H9 (cell line): ENCODE measurements at regions not wholly inside any gene's neighbourhood (a gene's known extent, or its start where the extent isn't known, plus 50 kb on each side); places are given as distances from the start of the nearest gene placed in this dataset.

Experiments
- DNase-seq: peaks from one replicate; pipeline ENCODE4 v3.0.0-alpha.2; 2017
- H2AFZ ChIP-seq: one replicate; pipeline ENCODE4 v1.6.1; 2013; ENCODE audit warnings: mild to moderate bottlenecking, low read length, control low read depth, moderate library complexity
- H2AK5ac ChIP-seq: 2 replicates; pipeline ENCODE4 v1.6.1; 2013; ENCODE audit warnings: low read length, control low read depth, mixed read lengths; ENCODE audit not compliant: insufficient read length
- H2BK120ac ChIP-seq: one replicate; pipeline ENCODE4 v1.6.1; 2013; ENCODE audit warnings: low read depth, mild to moderate bottlenecking, low read length, control low read depth, inconsistent platforms; ENCODE audit not compliant: poor library complexity, severe bottlenecking
- H2BK12ac ChIP-seq: 2 replicates; pipeline ENCODE4 v1.6.1; 2013; ENCODE audit warnings: low read length, control low read depth, mixed read lengths, low read depth; ENCODE audit not compliant: insufficient read length
- H2BK15ac ChIP-seq: 2 replicates; pipeline ENCODE4 v1.6.1; 2013; ENCODE audit warnings: low read depth, low read length, control low read depth
- H2BK20ac ChIP-seq: one replicate; pipeline ENCODE4 v1.6.1; 2013; ENCODE audit warnings: low read depth, mild to moderate bottlenecking, low read length, control low read depth, inconsistent platforms; ENCODE audit not compliant: poor library complexity, severe bottlenecking
- H2BK5ac ChIP-seq: 2 replicates; pipeline ENCODE4 v1.6.1; 2013; ENCODE audit warnings: low read length, control low read depth, mixed read lengths; ENCODE audit not compliant: insufficient read length
- H3K14ac ChIP-seq: 2 replicates; pipeline ENCODE4 v1.6.1; 2013; ENCODE audit warnings: low read length, control low read depth; ENCODE audit not compliant: insufficient read depth
- H3K18ac ChIP-seq: 2 replicates; pipeline ENCODE4 v1.6.1; 2013; ENCODE audit warnings: low read depth, mild to moderate bottlenecking, mixed read lengths, low read length, control low read depth; ENCODE audit not compliant: insufficient read length
- H3K23ac ChIP-seq: 2 replicates; pipeline ENCODE4 v1.6.1; 2013; ENCODE audit warnings: low read length, control low read depth, mixed read lengths, low read depth; ENCODE audit not compliant: insufficient read length
- H3K23me2 ChIP-seq: 2 replicates; pipeline ENCODE4 v1.6.1; 2013; ENCODE audit warnings: low read depth, mild to moderate bottlenecking, mixed read lengths, low read length, control low read depth; ENCODE audit not compliant: insufficient read length, poor library complexity, severe bottlenecking
- H3K27ac ChIP-seq: 2 replicates; pipeline ENCODE4 v1.5.1; 2013; ENCODE audit warnings: low read length, control low read depth, mixed read lengths, low read depth; ENCODE audit not compliant: insufficient read length
- H3K27me3 ChIP-seq: 2 replicates; pipeline ENCODE4 v1.6.1; 2013; ENCODE audit warnings: low read length, control low read depth, inconsistent platforms; ENCODE audit not compliant: insufficient read depth
- H3K4ac ChIP-seq: 2 replicates; pipeline ENCODE4 v1.6.1; 2013; ENCODE audit warnings: low read depth, mild to moderate bottlenecking, control low read depth, inconsistent platforms, low read length, moderate library complexity
- H3K4me1 ChIP-seq: 2 replicates; pipeline ENCODE4 v1.6.1; 2013; ENCODE audit warnings: low read length, control low read depth, inconsistent platforms; ENCODE audit not compliant: insufficient read depth
- H3K4me2 ChIP-seq: 2 replicates; pipeline ENCODE4 v1.6.1; 2013; ENCODE audit warnings: low read length, control low read depth, mixed read lengths; ENCODE audit not compliant: insufficient read length, insufficient read depth
- H3K56ac ChIP-seq: 2 replicates; pipeline ENCODE4 v1.6.1; 2013; ENCODE audit warnings: low read depth, mild to moderate bottlenecking, mixed read lengths, low read length, control low read depth; ENCODE audit not compliant: insufficient read length
- H3K79me1 ChIP-seq: 2 replicates; pipeline ENCODE4 v1.6.1; 2013; ENCODE audit warnings: low read depth, mild to moderate bottlenecking, moderate library complexity, low read length, control low read depth, inconsistent platforms; ENCODE audit not compliant: insufficient read depth, poor library complexity, severe bottlenecking
- H3K79me2 ChIP-seq: 2 replicates; pipeline ENCODE4 v1.6.1; 2013; ENCODE audit warnings: low read length, control low read depth, inconsistent platforms; ENCODE audit not compliant: insufficient read depth
- H3K9ac ChIP-seq: 2 replicates; pipeline ENCODE4 v1.6.1; 2013; ENCODE audit warnings: low read length, control low read depth, mixed read lengths; ENCODE audit not compliant: insufficient read length; ENCODE audit errors: extremely low read depth
- H3K9me3 ChIP-seq: one replicate; pipeline ENCODE4 v1.6.1; 2013; ENCODE audit warnings: low read depth, low read length, inconsistent platforms; ENCODE audit not compliant: control insufficient read depth
- H3T11ph ChIP-seq: one replicate; pipeline ENCODE4 v1.6.1; 2013; ENCODE audit warnings: mild to moderate bottlenecking, low read length, control low read depth, inconsistent platforms
- H4K20me1 ChIP-seq: one replicate; pipeline ENCODE4 v1.6.1; 2013; ENCODE audit not compliant: control insufficient read depth, insufficient read length, insufficient read depth
- H4K5ac ChIP-seq: 2 replicates; pipeline ENCODE4 v1.6.1; 2013; ENCODE audit warnings: low read depth, mild to moderate bottlenecking, mixed read lengths, low read length, control low read depth; ENCODE audit not compliant: insufficient read length
- H4K8ac ChIP-seq: replicated peaks from 2 replicates; pipeline ENCODE4 v1.6.1; 2013; ENCODE audit warnings: low read length, control low read depth, mixed read lengths, low read depth; ENCODE audit not compliant: insufficient read length
- H4K91ac ChIP-seq: 2 replicates; pipeline ENCODE4 v1.6.1; 2013; ENCODE audit warnings: low read depth, mild to moderate bottlenecking, moderate library complexity, mixed read lengths, low read length, control low read depth; ENCODE audit not compliant: insufficient read length
- H3K27ac Mint-ChIP-seq, 3 experiments: 2 replicates in 2 of 3; 3 replicates in 1 of 3; pipeline ENCODE4 v1.8.0; 2020 to 2021; ENCODE audit warnings: mixed read lengths in 3 of 3, mild to moderate bottlenecking in 1 of 3, moderate library complexity in 1 of 3
- H3K27me3 Mint-ChIP-seq: 2 replicates; pipeline ENCODE4 v1.8.0; 2021; ENCODE audit warnings: low read depth, mild to moderate bottlenecking, moderate library complexity, mixed read lengths
- H3K36me3 Mint-ChIP-seq, 3 experiments: 2 replicates in 2 of 3; 3 replicates in 1 of 3; pipeline ENCODE4 v1.8.0; 2020 to 2021; ENCODE audit warnings: low read depth in 3 of 3, mixed read lengths in 3 of 3; ENCODE audit not compliant: insufficient read depth in 1 of 3
- H3K4me1 Mint-ChIP-seq, 2 experiments: 2 replicates each; pipeline ENCODE4 v1.8.0; 2020; ENCODE audit warnings: mixed read lengths in 2 of 2
- H3K4me3 Mint-ChIP-seq, 2 experiments: 2 replicates in 1 of 2; 3 replicates in 1 of 2; pipeline ENCODE4 v1.8.0; 2020 to 2021; ENCODE audit warnings: mild to moderate bottlenecking in 2 of 2, mixed read lengths in 2 of 2, moderate library complexity in 1 of 2
- H3K9me3 Mint-ChIP-seq, 2 experiments: 2 replicates in 1 of 2; 3 replicates in 1 of 2; pipeline ENCODE4 v1.8.0; 2020; ENCODE audit warnings: mild to moderate bottlenecking in 2 of 2, mixed read lengths in 2 of 2, moderate library complexity in 1 of 2
- CTCF ChIP-seq: fragments of 200-600 bp; sonication (generic); conservative IDR thresholded peaks from 3 replicates; pipeline ENCODE4 v1.8.0; 2021; ENCODE audit warnings: antibody characterized with exemption, mild to moderate bottlenecking
- WGBS: extraction: QIAGEN DNeasy Blood & Tissue Kit; methylation state at CpG from one replicate; pipeline ENCODE4 v1.1.7; 2013; ENCODE audit warnings: missing lambda C conversion rate, low lambda C conversion rate, mixed read lengths; ENCODE audit not compliant: insufficient read length; ENCODE audit errors: extremely low coverage; 5-methylcytosine and 5-hydroxymethylcytosine counted together

GRCh38 chr2:176986487-176986886, 226.1 kb upstream of the HNRNPA3 start:
- Histone ChIP-seq H3K9me3 (no peaks in the 10 kb centered on the region), H4K5ac (no peak overlapping the region), H2BK5ac (no peak overlapping the region), H3K18ac (no peak overlapping the region), H4K91ac (no peak overlapping the region), H3K27me3 (no peaks in the 10 kb centered on the region), H3K23me2 (no peaks in the 10 kb centered on the region), H4K20me1 (no peaks in the 10 kb centered on the region), H3K4me1 (no peaks in the 10 kb centered on the region), H3K79me1 (no peaks in the 10 kb centered on the region), H3K14ac (no peak overlapping the region), H3K56ac (no peak overlapping the region), H3K79me2 (no peaks in the 10 kb centered on the region), H3T11ph (no peak overlapping the region), H4K8ac (no peak overlapping the region), H3K4ac (no peak overlapping the region), H2AK5ac (no peak overlapping the region), H2AFZ (no peak overlapping the region), H3K23ac (no peak overlapping the region), H2BK20ac (no peak overlapping the region), H3K4me2 (no peak overlapping the region), H3K27ac (no peak overlapping the region), H3K9ac (no peak overlapping the region), H2BK12ac (no peak overlapping the region), H2BK15ac (no peak overlapping the region), H2BK120ac (no peak overlapping the region)
- TF ChIP-seq CTCF: no peak
- H3K36me3 Mint-ChIP-seq: no peaks in the 10 kb centered on the region
- no peak for DNase-seq
- no peaks in the 10 kb centered on the region; the same call in 1 of the 2 replicates for H3K27me3 Mint-ChIP-seq
- WGBS: no CpG with 5 or more reads among the region's 5 CpGs
- H3K4me3 Mint-ChIP-seq: no peak overlapping the region
- H3K27ac Mint-ChIP-seq: no peak overlapping the region
- H3K9me3 Mint-ChIP-seq: no peaks in the 10 kb centered on the region
- no peaks in the 10 kb centered on the region for H3K4me1 Mint-ChIP-seq
